Chondrocyte (in vitro differentiated cells): ENCODE measurements at regions not wholly inside any gene's neighbourhood (a gene's known extent, or its start where the extent isn't known, plus 50 kb on each side); places are given as distances from the start of the nearest gene placed in this dataset.

Source experiments
- DNase-seq: peaks from one replicate; pipeline ENCODE4 v3.0.0; 2021; ENCODE audit warnings: mixed read lengths, low spot score
- H3K27ac Mint-ChIP-seq: one replicate; pipeline ENCODE4 v1.8.0; 2021; ENCODE audit warnings: mild to moderate bottlenecking, moderate library complexity, mixed read lengths; ENCODE audit not compliant: unreplicated experiment
- H3K27me3 Mint-ChIP-seq: 2 replicates; pipeline ENCODE4 v1.8.0; 2021; ENCODE audit warnings: low read depth, mixed read lengths
- H3K36me3 Mint-ChIP-seq: 2 replicates; pipeline ENCODE4 v1.8.0; 2021; ENCODE audit warnings: low read depth, mixed read lengths
- H3K4me1 Mint-ChIP-seq: 2 replicates; pipeline ENCODE4 v1.8.0; 2021; ENCODE audit warnings: low read depth, mild to moderate bottlenecking, mixed read lengths
- H3K4me3 Mint-ChIP-seq: one replicate; pipeline ENCODE4 v1.8.0; 2021; ENCODE audit warnings: mild to moderate bottlenecking, moderate library complexity, mixed read lengths; ENCODE audit not compliant: unreplicated experiment
- H3K9me3 Mint-ChIP-seq: 2 replicates; pipeline ENCODE4 v1.8.0; 2021; ENCODE audit warnings: low read depth, mixed read lengths
- CTCF ChIP-seq: fragments of 200-600 bp; sonication (generic); IDR thresholded peaks from 2 replicates; pipeline ENCODE4 v1.5.0; 2021; ENCODE audit warnings: antibody characterized with exemption, mild to moderate bottlenecking, moderate library complexity

- H3K27ac Mint-ChIP-seq = no peak overlapping the region
These were observed 250.7 kb downstream of the ANXA1 start for GRCh38 chr9:73402081-73403028.

GRCh38 chr9:73411494-73411893 lies 259.8 kb downstream of the ANXA1 start:
- DNase-seq = no peak
- H3K4me1 Mint-ChIP-seq = no peaks in the 10 kb centered on the region
- H3K36me3 Mint-ChIP-seq = no peaks in the 10 kb centered on the region
- no peak for TF ChIP-seq CTCF
- H3K4me3 Mint-ChIP-seq = no peak overlapping the region
- H3K27me3 Mint-ChIP-seq = peaks cover 4% of the 10 kb centered on the region
- H3K9me3 Mint-ChIP-seq = no peaks in the 10 kb centered on the region
- no peak overlapping the region for H3K27ac Mint-ChIP-seq

More at GRCh38 chr9:73402081-73403028, 250.7 kb downstream of the ANXA1 start:
- Mint-ChIP-seq H3K4me3 (no peak overlapping the region), H3K36me3 (no peaks in the 10 kb centered on the region), H3K9me3 (peaks cover 31% of the 10 kb centered on the region), H3K27me3 (peaks cover 5% of the 10 kb centered on the region), H3K4me1 (no peaks in the 10 kb centered on the region)
- no peak for DNase-seq
- TF ChIP-seq CTCF = no peak

GRCh38 chr9:73412874-73413273 lies 261.2 kb downstream of the ANXA1 start:
- no peak for TF ChIP-seq CTCF
- Mint-ChIP-seq H3K27me3 (peaks cover 4% of the 10 kb centered on the region), H3K27ac (no peak overlapping the region), H3K9me3 (no peaks in the 10 kb centered on the region), H3K36me3 (no peaks in the 10 kb centered on the region), H3K4me1 (no peaks in the 10 kb centered on the region), H3K4me3 (no peak overlapping the region)
- no peak for DNase-seq

GRCh38 chr9:73423891-73424290 lies 272.2 kb downstream of the ANXA1 start:
- H3K4me3 Mint-ChIP-seq = no peak overlapping the region
- no peaks in the 10 kb centered on the region for H3K36me3 Mint-ChIP-seq
- TF ChIP-seq CTCF = no peak
- no peaks in the 10 kb centered on the region for H3K4me1 Mint-ChIP-seq
- H3K27me3 Mint-ChIP-seq = peaks cover 21% of the 10 kb centered on the region
- no peaks in the 10 kb centered on the region for H3K9me3 Mint-ChIP-seq
- no peak for DNase-seq
- H3K27ac Mint-ChIP-seq = no peak overlapping the region

- no peak for TF ChIP-seq CTCF
- Mint-ChIP-seq H3K4me1 (no peaks in the 10 kb centered on the region), H3K36me3 (no peaks in the 10 kb centered on the region), H3K27me3 (peaks cover 25% of the 10 kb centered on the region), H3K9me3 (no peaks in the 10 kb centered on the region), H3K4me3 (no peak overlapping the region), H3K27ac (no peak overlapping the region)
- no peak for DNase-seq
These were observed 274.6 kb downstream of the ANXA1 start for GRCh38 chr9:73426269-73426668.
